ENCODE measurements at regions not wholly inside any gene's neighbourhood (a gene's known extent, or its start where the extent isn't known, plus 50 kb on each side); places are given as distances from the start of the nearest gene placed in this dataset.

GRCh38 chr1:168443899-168444298 is 99.9 kb downstream of the XCL2 start:
- TF ChIP-seq POLR2A (IDR thresholded peaks at IDR 0.05; ENCODE audit: low read length) (no peak), GATA1 (IDR thresholded peaks at IDR 0.05; ENCODE audit: low read depth, low read length) (no peak)
